Fibroblast of mammary gland (primary cell): ENCODE measurements at regions not wholly inside any gene's neighbourhood (a gene's known extent, or its start where the extent isn't known, plus 50 kb on each side); places are given as distances from the start of the nearest gene placed in this dataset.
A peak's percentile ranks its signal among the peaks of the same experiment; 100 is the strongest.

Source experiments
- DNase-seq: peaks from one replicate; pipeline ENCODE4 v3.0.0-alpha.2; 2010; ENCODE audit warnings: low read depth
- H3K4me3 ChIP-seq: 2 replicates; pipeline ENCODE4 v1.5.1; 2011; ENCODE audit warnings: low read depth, mild to moderate bottlenecking, low read length, moderate library complexity; ENCODE audit not compliant: control insufficient read depth
- TF ChIP-seq, protein P1 (sequence below): conservative IDR thresholded peaks from 2 replicates; pipeline ENCODE4 v1.5.1; 2011; ENCODE audit warnings: low read depth, low read length, inconsistent platforms; ENCODE audit not compliant: control insufficient read depth, insufficient read depth

DNA sequence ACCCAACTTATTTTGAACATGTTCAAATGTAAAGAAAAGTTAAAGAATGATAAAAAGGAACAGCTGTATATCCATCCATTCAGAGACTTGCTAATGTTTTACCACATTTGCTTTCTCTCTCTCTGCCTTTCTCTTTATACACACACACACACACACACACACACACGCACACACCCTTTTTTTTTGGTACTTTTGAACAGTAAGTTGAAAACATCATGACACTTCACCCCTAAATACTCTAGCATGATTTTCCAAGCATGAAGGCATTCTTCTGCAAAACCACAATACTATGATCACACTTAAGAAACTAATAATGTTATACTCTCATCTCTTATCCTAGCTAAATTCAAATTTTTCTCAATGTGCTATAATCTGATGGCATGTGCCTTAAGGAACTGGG is 192.3 kb downstream of the UTRN start:
- peak; percentile 45 for DNase-seq
- H3K4me3 ChIP-seq = no peak overlapping the region
- TF ChIP-seq, protein P1, sequence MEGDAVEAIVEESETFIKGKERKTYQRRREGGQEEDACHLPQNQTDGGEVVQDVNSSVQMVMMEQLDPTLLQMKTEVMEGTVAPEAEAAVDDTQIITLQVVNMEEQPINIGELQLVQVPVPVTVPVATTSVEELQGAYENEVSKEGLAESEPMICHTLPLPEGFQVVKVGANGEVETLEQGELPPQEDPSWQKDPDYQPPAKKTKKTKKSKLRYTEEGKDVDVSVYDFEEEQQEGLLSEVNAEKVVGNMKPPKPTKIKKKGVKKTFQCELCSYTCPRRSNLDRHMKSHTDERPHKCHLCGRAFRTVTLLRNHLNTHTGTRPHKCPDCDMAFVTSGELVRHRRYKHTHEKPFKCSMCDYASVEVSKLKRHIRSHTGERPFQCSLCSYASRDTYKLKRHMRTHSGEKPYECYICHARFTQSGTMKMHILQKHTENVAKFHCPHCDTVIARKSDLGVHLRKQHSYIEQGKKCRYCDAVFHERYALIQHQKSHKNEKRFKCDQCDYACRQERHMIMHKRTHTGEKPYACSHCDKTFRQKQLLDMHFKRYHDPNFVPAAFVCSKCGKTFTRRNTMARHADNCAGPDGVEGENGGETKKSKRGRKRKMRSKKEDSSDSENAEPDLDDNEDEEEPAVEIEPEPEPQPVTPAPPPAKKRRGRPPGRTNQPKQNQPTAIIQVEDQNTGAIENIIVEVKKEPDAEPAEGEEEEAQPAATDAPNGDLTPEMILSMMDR = no peak

DNA sequence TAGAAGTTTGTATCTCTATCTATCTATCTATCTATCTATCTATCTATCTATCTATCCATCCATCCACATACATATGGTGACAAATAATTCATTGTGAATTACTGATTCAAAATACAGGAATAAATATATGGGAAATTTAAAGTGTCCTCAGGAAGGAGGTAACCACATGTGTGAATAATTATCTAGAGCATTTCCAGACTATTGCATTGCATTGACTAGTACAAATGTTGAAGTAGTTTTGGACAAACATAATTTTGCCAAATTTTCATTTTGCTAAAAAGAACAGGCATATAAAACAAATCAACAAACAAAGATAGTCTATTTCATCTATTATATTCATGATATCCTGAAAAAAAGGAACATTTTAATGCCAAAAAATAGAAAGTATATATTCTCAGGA is 192.7 kb downstream of the UTRN start:
- DNase-seq = no peak

DNA sequence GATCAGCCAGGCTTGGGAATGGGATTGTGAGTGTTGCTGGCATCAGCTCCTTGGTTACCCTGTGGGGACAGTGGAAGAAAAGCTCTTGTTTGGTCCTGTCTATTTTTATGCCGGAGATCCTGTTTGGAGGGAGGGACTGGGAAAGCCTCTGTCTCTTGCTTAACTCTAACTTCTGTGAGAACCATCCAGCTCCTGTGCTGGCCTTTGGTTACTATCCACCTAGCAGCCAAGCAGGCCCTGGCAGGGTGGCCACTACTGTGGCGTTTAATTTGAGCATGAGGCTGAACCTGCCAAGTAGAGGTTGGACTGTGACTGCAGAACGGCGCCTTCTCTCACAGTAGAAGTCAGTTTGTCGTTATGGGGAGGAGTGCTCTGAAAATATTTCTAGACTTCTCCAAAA is 193.3 kb downstream of the UTRN start:
- H3K4me3 ChIP-seq = no peak overlapping the region
- peak; percentile 19 for DNase-seq
- TF ChIP-seq, protein P1 = no peak

More for the DNA sequence above, 192.7 kb downstream of the UTRN start:
- TF ChIP-seq, protein P1 = no peak
- H3K4me3 ChIP-seq = no peak overlapping the region

DNA sequence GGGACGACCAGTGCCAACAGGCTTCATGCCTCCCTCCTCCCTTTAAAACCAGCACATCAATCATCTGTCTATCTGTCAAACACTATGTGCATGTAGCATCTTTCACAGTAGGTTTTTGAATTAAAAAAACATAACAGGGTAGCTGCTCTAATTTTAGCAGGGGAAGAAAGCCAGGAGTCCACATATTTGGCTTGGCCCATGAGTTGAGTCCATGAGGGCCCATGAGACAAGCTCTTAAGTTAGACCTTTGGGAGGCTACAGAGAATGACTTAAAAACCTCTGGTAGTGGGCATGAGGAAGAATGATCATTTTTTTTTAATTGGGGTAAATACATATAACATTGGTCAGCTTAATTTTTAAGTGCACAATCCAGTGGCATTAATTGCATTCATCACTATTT is 194.9 kb downstream of the UTRN start:
- TF ChIP-seq, protein P1 = no peak
- H3K4me3 ChIP-seq = no peak overlapping the region
- DNase-seq = no peak

DNA sequence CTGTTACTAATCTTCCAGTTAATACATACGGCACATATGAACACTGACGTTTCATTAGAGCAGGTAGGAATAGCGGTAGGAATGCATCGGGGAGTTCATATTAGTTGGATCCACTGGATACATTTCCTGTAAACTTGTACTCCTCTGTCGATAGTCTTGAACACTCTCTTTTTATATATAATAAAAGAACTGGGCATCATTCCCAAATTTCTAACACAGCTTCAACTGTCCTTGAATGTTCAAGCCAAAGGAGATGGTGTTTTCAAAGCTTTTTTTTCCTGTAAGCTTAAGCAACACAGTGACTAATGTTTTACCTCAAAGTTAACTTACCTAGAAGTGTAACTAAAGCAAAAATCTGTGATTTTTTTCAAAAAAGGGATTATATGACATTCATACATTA is 195.3 kb downstream of the UTRN start:
- DNase-seq = no peak
- TF ChIP-seq, protein P1 = no peak
- H3K4me3 ChIP-seq = no peak overlapping the region

DNA sequence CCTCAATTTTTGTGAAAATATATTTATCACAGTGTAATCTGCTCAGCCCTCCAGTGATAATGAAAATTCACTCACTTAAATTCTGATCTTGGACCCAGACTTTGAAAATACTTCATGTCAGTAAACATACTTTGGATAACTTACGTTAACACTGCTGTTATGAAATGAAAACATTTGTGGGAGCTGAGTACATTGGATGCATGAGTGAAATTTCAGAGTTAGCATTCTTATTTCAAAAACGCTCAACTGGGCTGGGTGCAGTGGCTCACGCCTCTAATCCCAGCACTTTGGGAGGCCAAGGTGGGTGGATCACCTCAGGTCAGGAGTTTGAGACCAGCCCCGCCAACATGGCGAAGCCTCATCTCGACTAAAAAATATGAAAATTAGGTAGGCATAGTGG is 196.4 kb downstream of the UTRN start:
- DNase-seq = no peak
- H3K4me3 ChIP-seq = no peak overlapping the region
- TF ChIP-seq, protein P1 = no peak

DNA sequence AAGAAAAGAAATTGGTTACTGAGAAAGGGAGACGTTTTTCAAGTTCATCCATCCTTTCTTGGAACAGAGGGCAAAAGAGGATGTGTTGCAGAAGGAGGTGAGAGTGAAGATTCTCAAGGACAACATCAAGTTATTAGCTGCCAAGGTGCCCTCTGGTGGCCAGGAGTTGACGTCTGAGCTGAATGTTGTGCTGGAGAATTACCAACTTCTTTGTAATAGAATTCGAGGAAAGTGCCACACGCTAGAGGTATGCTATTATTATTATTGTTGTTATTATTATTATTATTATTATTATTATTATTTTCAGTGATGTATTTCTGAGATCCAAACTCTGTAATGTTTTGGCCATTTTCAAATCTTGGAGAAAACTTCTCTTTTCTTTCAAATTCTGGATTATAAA is 197.0 kb downstream of the UTRN start:
- TF ChIP-seq, protein P1 = peak; percentile 69
- DNase-seq = peak; percentile 86
- no peak overlapping the region for H3K4me3 ChIP-seq
